PC-3 (cell line): ENCODE measurements at regions not wholly inside any gene's neighbourhood (a gene's known extent, or its start where the extent isn't known, plus 50 kb on each side); places are given as distances from the start of the nearest gene placed in this dataset.

Source experiments
- ATAC-seq: fragments of 200-7000 bp; cut with Tn5 transposase; 2 replicates; pipeline ENCODE4 v1.9.1; 2020; ENCODE audit warnings: mild to moderate bottlenecking, moderate library complexity
- BruUV-seq: library from RNA; stranded (reverse); fragments of 400-500 nt; replicated peaks from 2 replicates; lab custom pipeline; 2021; lab: Mats Ljungman, UMichigan
- CTCF ChIA-PET: fragments of 300-600 bp; sonication (Branson Sonifier 250); formaldehyde crosslinking; loops from one replicate; lab custom pipeline; 2022; ENCODE audit warnings: antibody characterized with exemption; lab: Charles Lee
- POLR2A ChIA-PET: fragments of 300-600 bp; sonication (Branson Sonifier 250); formaldehyde crosslinking; loops from one replicate; lab custom pipeline; 2022; ENCODE audit warnings: antibody characterized with exemption; ENCODE audit not compliant: unreplicated experiment; lab: Charles Lee
- DNase-seq: peaks from one replicate; pipeline ENCODE4 v3.0.0-alpha.2; 2015
- H2AFZ ChIP-seq: fragments of 300-600 bp; sonication (generic); 2 replicates; pipeline ENCODE4 v1.6.0; 2016; ENCODE audit warnings: antibody characterized with exemption, low read length
- H3F3A ChIP-seq: fragments of 300-600 bp; sonication (generic); one replicate; pipeline ENCODE4 v1.6.0; 2017; ENCODE audit warnings: antibody characterized with exemption, low read length, control low read depth, mild to moderate bottlenecking; ENCODE audit not compliant: unreplicated experiment
- H3K27ac ChIP-seq: fragments of 300-600 bp; sonication (generic); 2 replicates; pipeline ENCODE4 v1.5.1; 2016; ENCODE audit warnings: mild to moderate bottlenecking, low read length
- H3K27me3 ChIP-seq: fragments of 300-600 bp; sonication (generic); 2 replicates; pipeline ENCODE4 v1.6.1; 2016; ENCODE audit warnings: low read length, mixed read lengths
- H3K36me3 ChIP-seq: fragments of 300-600 bp; sonication (generic); 2 replicates; pipeline ENCODE4 v1.6.1; 2016; ENCODE audit warnings: low read depth, mixed run types, low read length, mixed read lengths
- H3K4me1 ChIP-seq: fragments of 300-600 bp; sonication (generic); 2 replicates; pipeline ENCODE4 v1.5.1; 2016; ENCODE audit warnings: low read length; ENCODE audit not compliant: insufficient read depth
- H3K4me2 ChIP-seq: fragments of 300-600 bp; sonication (generic); 2 replicates; pipeline ENCODE4 v1.6.0; 2016; ENCODE audit warnings: low read length
- H3K4me3 ChIP-seq: fragments of 300-600 bp; sonication (generic); 2 replicates; pipeline ENCODE4 v1.5.1; 2016; ENCODE audit warnings: mild to moderate bottlenecking, low read length, mixed read lengths
- H3K79me2 ChIP-seq: fragments of 300-600 bp; sonication (generic); 2 replicates; pipeline ENCODE4 v1.6.1; 2017; ENCODE audit warnings: low read length, mixed read lengths
- H3K9ac ChIP-seq: fragments of 300-600 bp; sonication (generic); 2 replicates; pipeline ENCODE4 v1.6.0; 2016; ENCODE audit warnings: mild to moderate bottlenecking, low read length
- H3K9me2 ChIP-seq: fragments of 300-600 bp; sonication (generic); replicated peaks from 2 replicates; pipeline ENCODE4 v1.6.1; 2016; ENCODE audit warnings: mixed run types, low read length, mixed read lengths
- H3K9me3 ChIP-seq: fragments of 300-600 bp; sonication (generic); 2 replicates; pipeline ENCODE4 v1.6.1; 2016; ENCODE audit warnings: low read length, mixed read lengths
- H4K20me1 ChIP-seq: fragments of 300-600 bp; sonication (generic); 2 replicates; pipeline ENCODE4 v1.6.1; 2016; ENCODE audit warnings: low read length, mixed read lengths
- CTCF ChIP-seq: fragments of 300-600 bp; sonication (generic); conservative IDR thresholded peaks from 2 replicates; pipeline ENCODE4 v1.5.1; 2017; ENCODE audit warnings: antibody characterized with exemption, low read depth, mild to moderate bottlenecking, low read length
- EZH2 ChIP-seq: fragments of 300-600 bp; sonication (generic); IDR thresholded peaks from one replicate; pipeline ENCODE4 v1.6.1; 2017; ENCODE audit warnings: antibody characterized with exemption, mild to moderate bottlenecking, low read length; ENCODE audit not compliant: unreplicated experiment
- EZH2phosphoT487 ChIP-seq: fragments of 300-600 bp; sonication (generic); IDR thresholded peaks from 2 replicates; pipeline ENCODE4 v1.6.1; 2018; ENCODE audit warnings: mild to moderate bottlenecking, antibody characterized with exemption, low read length, borderline replicate concordance
- intact Hi-C: fragments of 100-400 bp; cut with micrococcal nuclease; formaldehyde crosslinking; loops from 2 replicates; pipeline ENCODE4 v1.9.0; 2023

GRCh38 chr20:48171071-48171470, 385.8 kb upstream of the SULF2 start:
- POLR2A ChIA-PET = no interaction called here
- CTCF ChIA-PET = no interaction called here
- peaks cover 9% of the 10 kb centered on the region for H3K4me1 ChIP-seq
- H3F3A ChIP-seq = no peaks in the 10 kb centered on the region
- H2AFZ ChIP-seq = no peak overlapping the region
- no peak overlapping the region for H3K4me2 ChIP-seq
- ATAC-seq (no peak), DNase-seq (no peak)
- no peaks in the 10 kb centered on the region for H3K79me2 ChIP-seq
- no TSS peak for BruUV-seq
- H3K27ac ChIP-seq = no peak overlapping the region
- H3K9me3 ChIP-seq = no peaks in the 10 kb centered on the region
- H3K36me3 ChIP-seq = no peaks in the 10 kb centered on the region
- no peak overlapping the region for H3K9ac ChIP-seq
- TF ChIP-seq EZH2phosphoT487 = no peak
- TF ChIP-seq CTCF = no peak
- TF ChIP-seq EZH2 = no peak
- no peak overlapping the region for H3K4me3 ChIP-seq
- H3K9me2 ChIP-seq = no peaks in the 10 kb centered on the region
- no peaks in the 10 kb centered on the region for H4K20me1 ChIP-seq
- intact Hi-C loops = no loop called here
- no peaks in the 10 kb centered on the region for H3K27me3 ChIP-seq

GRCh38 chr20:48170625-48171024, 385.3 kb upstream of the SULF2 start:
- Histone ChIP-seq H3K9me2 (no peaks in the 10 kb centered on the region), H3F3A (no peaks in the 10 kb centered on the region), H3K27me3 (no peaks in the 10 kb centered on the region; the same call in 1 of the 2 replicates), H2AFZ (no peak overlapping the region), H3K4me2 (no peak overlapping the region), H3K4me1 (peaks cover 10% of the 10 kb centered on the region), H3K27ac (no peak overlapping the region), H3K9ac (no peak overlapping the region), H3K9me3 (no peaks in the 10 kb centered on the region), H4K20me1 (no peaks in the 10 kb centered on the region), H3K79me2 (no peaks in the 10 kb centered on the region), H3K36me3 (no peaks in the 10 kb centered on the region), H3K4me3 (no peak overlapping the region)
- CTCF ChIA-PET = no interaction called here
- intact Hi-C loops = no loop called here
- ATAC-seq (no peak), DNase-seq (no peak)
- POLR2A ChIA-PET = no interaction called here
- BruUV-seq = no TSS peak
- TF ChIP-seq EZH2phosphoT487 (no peak), EZH2 (no peak), CTCF (no peak)

GRCh38 chr20:48169650-48170225, 384.5 kb upstream of the SULF2 start:
- intact Hi-C loops = no loop called here
- Histone ChIP-seq H4K20me1 (no peaks in the 10 kb centered on the region), H3K4me3 (no peak overlapping the region), H3F3A (no peaks in the 10 kb centered on the region), H3K4me2 (peak overlapping the region; percentile 16; the same call in 1 of the 2 replicates), H3K27ac (no peak overlapping the region), H3K27me3 (no peaks in the 10 kb centered on the region; the same call in 1 of the 2 replicates), H3K4me1 (peaks cover 10% of the 10 kb centered on the region), H3K9me3 (no peaks in the 10 kb centered on the region), H2AFZ (0 out of 2 replicates have a peak overlapping the region, but pooled peaks have one; percentile 37), H3K9me2 (no peaks in the 10 kb centered on the region), H3K9ac (no peak overlapping the region), H3K79me2 (no peaks in the 10 kb centered on the region), H3K36me3 (no peaks in the 10 kb centered on the region)
- DNase-seq (peak; percentile 23), ATAC-seq (peak; percentile 55)
- TF ChIP-seq EZH2phosphoT487 (no peak), CTCF (no peak), EZH2 (no peak)
- POLR2A ChIA-PET = no interaction called here
- BruUV-seq = no TSS peak
- CTCF ChIA-PET = no interaction called here
